Fibroblast of lung (primary cell): ENCODE measurements at regions not wholly inside any gene's neighbourhood (a gene's known extent, or its start where the extent isn't known, plus 50 kb on each side); places are given as distances from the start of the nearest gene placed in this dataset.

Experiments
- DNase-seq, 2 donors: peaks; one replicate each; pipeline versions ENCODE4 v3.0.0 to v3.0.0-alpha.2; 2010; ENCODE audit warnings: low read depth in 2 of 2
- H2AFZ ChIP-seq: 2 replicates; pipeline ENCODE4 v1.5.1; 2012; ENCODE audit warnings: low read length, control low read depth, inconsistent platforms
- H3K27ac ChIP-seq: 2 replicates; pipeline ENCODE4 v1.5.1; 2011; ENCODE audit warnings: low read length, control low read depth; ENCODE audit not compliant: insufficient read depth
- H3K27me3 ChIP-seq: 2 replicates; pipeline ENCODE4 v1.5.1; 2011; ENCODE audit warnings: mild to moderate bottlenecking, low read length; ENCODE audit not compliant: control insufficient read depth, insufficient read depth
- H3K36me3 ChIP-seq: 2 replicates; pipeline ENCODE4 v1.5.1; 2011; ENCODE audit warnings: low read length; ENCODE audit not compliant: control insufficient read depth, insufficient read depth
- H3K4me1 ChIP-seq: 2 replicates; pipeline ENCODE4 v1.5.1; 2011; ENCODE audit warnings: low read length; ENCODE audit not compliant: control insufficient read depth, insufficient read depth; ENCODE audit errors: extremely low read depth
- H3K4me2 ChIP-seq: 2 replicates; pipeline ENCODE4 v1.5.1; 2011; ENCODE audit warnings: low read length, control low read depth; ENCODE audit not compliant: insufficient read depth; ENCODE audit errors: extremely low read depth
- H3K4me3 ChIP-seq, 4 experiments: fragments of 200-600 bp in 1 of 4; sonication (generic) in 1 of 4; replicated peaks in 1 of 4; 2 replicates each; pipeline ENCODE4 v1.5.1; 2011 to 2016; ENCODE audit warnings: low read length in 4 of 4, low read depth in 3 of 4, mild to moderate bottlenecking in 3 of 4, control low read depth in 2 of 4, inconsistent platforms in 1 of 4, mixed read lengths in 1 of 4; ENCODE audit not compliant: insufficient read depth in 1 of 4; ENCODE audit errors: control extremely low read depth in 1 of 4
- H3K79me2 ChIP-seq: 2 replicates; pipeline ENCODE4 v1.5.1; 2012; ENCODE audit warnings: mild to moderate bottlenecking, low read length, inconsistent platforms; ENCODE audit not compliant: control insufficient read depth, insufficient read depth
- H3K9ac ChIP-seq: 2 replicates; pipeline ENCODE4 v1.5.1; 2011; ENCODE audit warnings: mild to moderate bottlenecking, low read length, control low read depth; ENCODE audit not compliant: insufficient read depth
- H3K9me3 ChIP-seq: 2 replicates; pipeline ENCODE4 v1.5.1; 2012; ENCODE audit warnings: low read depth, low read length; ENCODE audit not compliant: control insufficient read depth, insufficient read depth
- H4K20me1 ChIP-seq: 2 replicates; pipeline ENCODE4 v1.5.1; 2011; ENCODE audit warnings: low read length; ENCODE audit not compliant: control insufficient read depth, insufficient read depth; ENCODE audit errors: extremely low read depth
- CTCF ChIP-seq, 2 donors: IDR thresholded peaks in 1 of 2; conservative IDR thresholded peaks in 1 of 2; 1 replicate in 1 of 2; 2 replicates in 1 of 2; pipeline ENCODE4 v1.5.1; 2011 to 2012; ENCODE audit warnings: low read length in 2 of 2, control low read depth in 1 of 2, inconsistent platforms in 1 of 2, low read depth in 1 of 2, mild to moderate bottlenecking in 1 of 2
- EZH2 ChIP-seq: IDR thresholded peaks from 2 replicates; pipeline ENCODE4 v1.5.1; 2012; ENCODE audit warnings: low read length, control low read depth, mild to moderate bottlenecking; ENCODE audit errors: missing control alignments

DNA sequence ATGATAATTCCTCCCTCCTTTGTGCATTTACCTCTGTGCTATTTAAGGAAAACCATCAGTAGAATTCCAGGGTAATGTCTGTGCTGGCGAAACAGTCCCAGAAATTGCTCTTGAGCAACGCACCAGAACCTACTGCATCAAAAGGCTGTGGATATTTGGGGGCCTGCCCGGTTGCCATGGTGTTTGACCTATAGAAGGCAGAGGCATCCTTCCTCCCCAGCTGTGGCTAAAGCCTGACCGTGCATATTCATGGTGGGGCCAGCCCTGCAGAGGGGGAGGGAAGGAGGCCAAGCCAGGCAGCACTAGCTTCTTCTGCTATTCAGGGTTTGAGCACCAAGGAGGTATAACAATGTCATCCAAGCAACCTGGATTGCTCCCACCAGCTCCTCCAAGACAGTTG is 215.0 kb upstream of the E2F8 start:
- no peak overlapping the region for H3K27ac ChIP-seq
- TF ChIP-seq EZH2 = no peak
- TF ChIP-seq CTCF (conservative IDR thresholded peaks at IDR 0.05 in 1 of 2, IDR thresholded peaks at IDR 0.05 in 1 of 2; ENCODE audit: low read depth in 1 of 2, low read length in 2 of 2) = no peak
- H3K4me2 ChIP-seq = no peak overlapping the region
- H3K79me2 ChIP-seq = no peaks in the 10 kb centered on the region
- no peak overlapping the region for H3K9ac ChIP-seq
- H3K9me3 ChIP-seq = no peaks in the 10 kb centered on the region
- no peak overlapping the region for H3K4me3 ChIP-seq
- peak in 1 of 2 donors; percentile 80 for DNase-seq
- peaks cover under 1% of the 10 kb centered on the region for H3K4me1 ChIP-seq
- no peaks in the 10 kb centered on the region for H3K36me3 ChIP-seq
- no peak overlapping the region for H2AFZ ChIP-seq
- no peaks in the 10 kb centered on the region for H4K20me1 ChIP-seq
- peaks cover 2% of the 10 kb centered on the region for H3K27me3 ChIP-seq

DNA sequence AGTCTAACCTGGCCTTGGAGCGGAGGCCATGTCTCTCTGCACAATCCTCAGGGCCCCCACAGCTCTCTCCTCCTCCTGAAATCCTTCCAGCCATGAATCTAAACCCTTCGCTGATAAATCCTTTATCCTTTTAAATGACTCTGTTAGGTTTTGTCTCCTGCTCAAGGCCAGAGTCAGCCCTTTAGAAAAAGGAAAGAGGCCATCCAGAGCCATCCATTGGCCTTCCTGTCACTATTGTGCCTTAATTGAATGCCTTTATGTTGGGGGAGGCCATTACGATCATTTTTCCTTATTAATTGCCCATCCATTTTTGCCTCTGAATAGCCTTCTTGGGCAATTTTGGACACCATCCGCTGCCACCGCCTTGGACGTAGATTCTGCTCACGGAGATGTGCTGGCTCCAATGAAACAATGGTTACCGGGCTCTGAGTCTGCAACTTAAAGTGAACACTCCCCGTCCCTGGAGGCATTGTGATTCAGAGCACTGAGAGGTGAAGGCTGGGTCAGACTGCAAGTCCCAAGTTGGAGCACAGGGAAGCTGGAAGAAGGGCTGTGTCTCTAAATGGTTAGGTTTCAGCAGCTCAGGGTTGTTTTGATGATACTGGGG is 213.0 kb upstream of the E2F8 start:
- Histone ChIP-seq H3K4me2 (no peak overlapping the region), H3K4me1 (no peaks in the 10 kb centered on the region), H3K9me3 (no peaks in the 10 kb centered on the region), H3K9ac (no peak overlapping the region), H3K36me3 (no peaks in the 10 kb centered on the region), H4K20me1 (no peaks in the 10 kb centered on the region), H3K27me3 (no peaks in the 10 kb centered on the region), H3K4me3 (no peak overlapping the region), H3K79me2 (no peaks in the 10 kb centered on the region), H2AFZ (no peak overlapping the region), H3K27ac (no peak overlapping the region)
- TF ChIP-seq EZH2 (no peak), CTCF (conservative IDR thresholded peaks at IDR 0.05 in 1 of 2, IDR thresholded peaks at IDR 0.05 in 1 of 2; ENCODE audit: low read depth in 1 of 2, low read length in 2 of 2) (no peak)
- DNase-seq = peak; percentile 32 to 33

GRCh38 chr11:19451609-19452008 is 210.9 kb upstream of the E2F8 start:
- H3K4me2 ChIP-seq = no peak overlapping the region
- no peak for DNase-seq
- no peaks in the 10 kb centered on the region for H3K9me3 ChIP-seq
- no peaks in the 10 kb centered on the region for H3K36me3 ChIP-seq
- peaks cover 4% of the 10 kb centered on the region for H3K4me1 ChIP-seq
- no peaks in the 10 kb centered on the region for H4K20me1 ChIP-seq
- TF ChIP-seq EZH2 (no peak), CTCF (conservative IDR thresholded peaks at IDR 0.05 in 1 of 2, IDR thresholded peaks at IDR 0.05 in 1 of 2; ENCODE audit: low read depth in 1 of 2, low read length in 2 of 2) (no peak)
- no peak overlapping the region for H3K27ac ChIP-seq
- H3K9ac ChIP-seq = no peak overlapping the region
- H3K4me3 ChIP-seq = no peak overlapping the region
- no peaks in the 10 kb centered on the region for H3K79me2 ChIP-seq
- H2AFZ ChIP-seq = no peak overlapping the region
- H3K27me3 ChIP-seq = no peaks in the 10 kb centered on the region
